Upper lobe of right lung (tissue), 1 donor: ENCODE measurements at regions not wholly inside any gene's neighbourhood (a gene's known extent, or its start where the extent isn't known, plus 50 kb on each side); places are given as distances from the start of the nearest gene placed in this dataset.

Experiments
- ATAC-seq: fragments of 200-7000 bp; cut with Tn5 transposase; one replicate; pipeline ENCODE4 v1.9.1; 2020; ENCODE audit warnings: mild to moderate bottlenecking, moderate library complexity
- DNase-seq: peaks from one replicate; pipeline ENCODE4 v3.0.0-alpha.2; 2020
- H3K27ac ChIP-seq: fragments of 200-600 bp; one replicate; pipeline ENCODE4 v1.8.0; 2022
- H3K27me3 ChIP-seq: fragments of 200-600 bp; one replicate; pipeline ENCODE4 v1.8.0; 2022; ENCODE audit warnings: mild to moderate bottlenecking
- H3K36me3 ChIP-seq: fragments of 200-600 bp; one replicate; pipeline ENCODE4 v1.8.0; 2022
- H3K4me1 ChIP-seq: fragments of 200-600 bp; one replicate; pipeline ENCODE4 v1.8.0; 2022
- H3K4me3 ChIP-seq: fragments of 200-600 bp; one replicate; pipeline ENCODE4 v1.8.0; 2022; ENCODE audit warnings: mild to moderate bottlenecking
- H3K9me3 ChIP-seq: fragments of 200-600 bp; one replicate; pipeline ENCODE4 v1.8.0; 2022
- CTCF ChIP-seq: fragments of 200-600 bp; IDR thresholded peaks from one replicate; pipeline ENCODE4 v1.8.0; 2022; ENCODE audit warnings: antibody characterized with exemption
- intact Hi-C: fragments of 100-400 bp; cut with DNase I; formaldehyde crosslinking; loops from one replicate; pipeline ENCODE4 v1.11.0; 2022
- donor health status: DM: no; HTN: yes; CAD: no; lungs with severe emphysema.

GRCh38 chr15:93987068-93987467 lies 244.3 kb upstream of the MCTP2 start:
- H3K4me3 ChIP-seq, result no peak overlapping the region
- no peaks in the 10 kb centered on the region for H3K9me3 ChIP-seq
- no peak overlapping the region for H3K27ac ChIP-seq
- intact Hi-C loops, result no loop called here
- TF ChIP-seq CTCF, result no peak
- DNase-seq (no peak), ATAC-seq (no peak)
- H3K4me1 ChIP-seq, result no peaks in the 10 kb centered on the region
- H3K27me3 ChIP-seq, result no peaks in the 10 kb centered on the region
- no peaks in the 10 kb centered on the region for H3K36me3 ChIP-seq

- ATAC-seq, result no peak
These were observed 244.9 kb upstream of the MCTP2 start for GRCh38 chr15:93986400-93986984.

GRCh38 chr15:93985925-93986324 lies 245.4 kb upstream of the MCTP2 start:
- no peaks in the 10 kb centered on the region for H3K4me1 ChIP-seq
- no peaks in the 10 kb centered on the region for H3K36me3 ChIP-seq
- H3K27ac ChIP-seq, result no peak overlapping the region
- no peaks in the 10 kb centered on the region for H3K27me3 ChIP-seq
- H3K9me3 ChIP-seq, result no peaks in the 10 kb centered on the region
- TF ChIP-seq CTCF, result no peak
- H3K4me3 ChIP-seq, result no peak overlapping the region
- intact Hi-C loops, result no loop called here
- ATAC-seq (no peak), DNase-seq (no peak)

More at GRCh38 chr15:93986400-93986984, 244.9 kb upstream of the MCTP2 start:
- Histone ChIP-seq H3K9me3 (no peaks in the 10 kb centered on the region), H3K27me3 (no peaks in the 10 kb centered on the region), H3K4me3 (no peak overlapping the region), H3K36me3 (no peaks in the 10 kb centered on the region), H3K27ac (no peak overlapping the region), H3K4me1 (no peaks in the 10 kb centered on the region)
- intact Hi-C loops, result no loop called here
- no peak for DNase-seq
- TF ChIP-seq CTCF, result no peak

- H3K9me3 ChIP-seq, result no peaks in the 10 kb centered on the region
- intact Hi-C loops, result no loop called here
- no peak overlapping the region for H3K4me3 ChIP-seq
- H3K27me3 ChIP-seq, result no peaks in the 10 kb centered on the region
- no peaks in the 10 kb centered on the region for H3K36me3 ChIP-seq
- no peaks in the 10 kb centered on the region for H3K4me1 ChIP-seq
- no peak for ATAC-seq
- H3K27ac ChIP-seq, result no peak overlapping the region
- TF ChIP-seq CTCF, result no peak
- DNase-seq, result no peak
These were observed 246.2 kb upstream of the MCTP2 start for GRCh38 chr15:93985176-93985575.

DNA sequence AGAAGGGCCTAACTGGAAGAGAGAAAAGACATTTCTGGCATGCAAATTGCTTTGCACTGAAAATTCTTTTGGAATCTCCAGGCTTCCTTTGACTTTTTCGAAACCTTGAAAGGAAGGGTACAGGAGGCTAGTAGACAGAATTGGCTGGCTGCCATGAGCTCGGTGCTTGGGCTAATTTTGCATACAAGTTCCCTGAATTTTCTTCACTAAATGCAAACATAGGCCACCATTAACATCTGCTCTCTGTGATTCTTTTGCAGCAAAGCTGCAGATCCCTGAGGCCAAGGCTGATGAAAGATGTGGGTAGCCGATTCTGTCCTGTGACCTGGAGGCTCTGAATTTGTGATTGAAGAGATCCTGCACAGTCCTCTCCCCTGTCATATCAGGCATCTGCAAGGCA lies 247.8 kb upstream of the MCTP2 start:
- Histone ChIP-seq H3K27me3 (no peaks in the 10 kb centered on the region), H3K4me3 (no peak overlapping the region), H3K36me3 (no peaks in the 10 kb centered on the region), H3K4me1 (no peaks in the 10 kb centered on the region), H3K9me3 (no peaks in the 10 kb centered on the region), H3K27ac (no peak overlapping the region)
- no peak for TF ChIP-seq CTCF
- DNase-seq (no peak), ATAC-seq (no peak)
- intact Hi-C loops, result no loop called here

- intact Hi-C loops, result no loop called here
- Histone ChIP-seq H3K36me3 (no peaks in the 10 kb centered on the region), H3K4me3 (no peak overlapping the region), H3K27ac (no peak overlapping the region), H3K27me3 (no peaks in the 10 kb centered on the region), H3K9me3 (no peaks in the 10 kb centered on the region), H3K4me1 (no peaks in the 10 kb centered on the region)
- ATAC-seq (no peak), DNase-seq (no peak)
- no peak for TF ChIP-seq CTCF
These were observed 249.1 kb upstream of the MCTP2 start for GRCh38 chr15:93982226-93982727.
